ENCODE measurements at regions not wholly inside any gene's neighbourhood (a gene's known extent, or its start where the extent isn't known, plus 50 kb on each side); places are given as distances from the start of the nearest gene placed in this dataset.

DNA sequence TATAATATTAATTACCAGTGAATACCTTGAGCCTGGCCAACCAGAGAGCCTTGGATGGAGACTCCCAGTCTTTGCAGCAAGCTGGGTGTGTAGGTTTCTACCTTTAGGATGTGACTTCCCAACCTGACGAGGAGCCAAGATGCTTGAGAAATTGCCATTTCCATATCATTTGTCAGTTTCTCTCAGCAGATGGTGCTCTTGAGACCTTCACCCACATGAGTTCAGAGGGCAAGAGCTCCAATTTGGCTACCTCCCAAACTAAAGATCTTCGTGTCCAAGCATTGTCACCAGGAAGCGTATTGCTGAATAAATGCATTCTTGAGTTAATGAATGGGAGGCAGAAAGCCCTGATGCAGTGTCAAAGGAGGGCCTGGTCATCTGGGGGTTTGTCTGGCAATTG, 106.4 kb upstream of the TBX5 start:
- no peak overlapping the region for H3K27ac Mint-ChIP-seq
- ChIA-PET CTCF (interaction anchor here (0.6 to 2.0 kb wide), 11 partner anchors 9 to 532 kb away, joined by 3 to 9 read pairs (median 3); no protein-coding TSS in a partner anchor), POLR2A (no interaction called here)
- peaks cover 10% of the 10 kb centered on the region for H3K27me3 Mint-ChIP-seq (ENCODE audit: low read depth)
- no peak; the same call in 1 of the 2 replicates for ATAC-seq
- no peak for TF ChIP-seq SP1 (CRISPR knock-in tag; conservative IDR thresholded peaks at IDR 0.05)
- TF ChIP-seq, protein P1, sequence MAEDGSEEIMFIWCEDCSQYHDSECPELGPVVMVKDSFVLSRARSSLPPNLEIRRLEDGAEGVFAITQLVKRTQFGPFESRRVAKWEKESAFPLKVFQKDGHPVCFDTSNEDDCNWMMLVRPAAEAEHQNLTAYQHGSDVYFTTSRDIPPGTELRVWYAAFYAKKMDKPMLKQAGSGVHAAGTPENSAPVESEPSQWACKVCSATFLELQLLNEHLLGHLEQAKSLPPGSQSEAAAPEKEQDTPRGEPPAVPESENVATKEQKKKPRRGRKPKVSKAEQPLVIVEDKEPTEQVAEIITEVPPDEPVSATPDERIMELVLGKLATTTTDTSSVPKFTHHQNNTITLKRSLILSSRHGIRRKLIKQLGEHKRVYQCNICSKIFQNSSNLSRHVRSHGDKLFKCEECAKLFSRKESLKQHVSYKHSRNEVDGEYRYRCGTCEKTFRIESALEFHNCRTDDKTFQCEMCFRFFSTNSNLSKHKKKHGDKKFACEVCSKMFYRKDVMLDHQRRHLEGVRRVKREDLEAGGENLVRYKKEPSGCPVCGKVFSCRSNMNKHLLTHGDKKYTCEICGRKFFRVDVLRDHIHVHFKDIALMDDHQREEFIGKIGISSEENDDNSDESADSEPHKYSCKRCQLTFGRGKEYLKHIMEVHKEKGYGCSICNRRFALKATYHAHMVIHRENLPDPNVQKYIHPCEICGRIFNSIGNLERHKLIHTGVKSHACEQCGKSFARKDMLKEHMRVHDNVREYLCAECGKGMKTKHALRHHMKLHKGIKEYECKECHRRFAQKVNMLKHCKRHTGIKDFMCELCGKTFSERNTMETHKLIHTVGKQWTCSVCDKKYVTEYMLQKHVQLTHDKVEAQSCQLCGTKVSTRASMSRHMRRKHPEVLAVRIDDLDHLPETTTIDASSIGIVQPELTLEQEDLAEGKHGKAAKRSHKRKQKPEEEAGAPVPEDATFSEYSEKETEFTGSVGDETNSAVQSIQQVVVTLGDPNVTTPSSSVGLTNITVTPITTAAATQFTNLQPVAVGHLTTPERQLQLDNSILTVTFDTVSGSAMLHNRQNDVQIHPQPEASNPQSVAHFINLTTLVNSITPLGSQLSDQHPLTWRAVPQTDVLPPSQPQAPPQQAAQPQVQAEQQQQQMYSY (CRISPR knock-in tag; IDR thresholded peaks at IDR 0.05), result no peak
- TF ChIP-seq IRF2 (CRISPR knock-in tag; IDR thresholded peaks at IDR 0.05; ENCODE audit: borderline replicate concordance, low read depth), result no peak
- TF ChIP-seq, protein P2, sequence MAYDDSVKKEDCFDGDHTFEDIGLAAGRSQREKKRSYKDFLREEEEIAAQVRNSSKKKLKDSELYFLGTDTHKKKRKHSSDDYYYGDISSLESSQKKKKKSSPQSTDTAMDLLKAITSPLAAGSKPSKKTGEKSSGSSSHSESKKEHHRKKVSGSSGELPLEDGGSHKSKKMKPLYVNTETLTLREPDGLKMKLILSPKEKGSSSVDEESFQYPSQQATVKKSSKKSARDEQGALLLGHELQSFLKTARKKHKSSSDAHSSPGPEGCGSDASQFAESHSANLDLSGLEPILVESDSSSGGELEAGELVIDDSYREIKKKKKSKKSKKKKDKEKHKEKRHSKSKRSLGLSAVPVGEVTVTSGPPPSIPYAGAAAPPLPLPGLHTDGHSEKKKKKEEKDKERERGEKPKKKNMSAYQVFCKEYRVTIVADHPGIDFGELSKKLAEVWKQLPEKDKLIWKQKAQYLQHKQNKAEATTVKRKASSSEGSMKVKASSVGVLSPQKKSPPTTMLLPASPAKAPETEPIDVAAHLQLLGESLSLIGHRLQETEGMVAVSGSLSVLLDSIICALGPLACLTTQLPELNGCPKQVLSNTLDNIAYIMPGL (CRISPR knock-in tag; IDR thresholded peaks at IDR 0.05), result no peak
- no peak for TF ChIP-seq ZNF317 (CRISPR knock-in tag; IDR thresholded peaks at IDR 0.05; ENCODE audit: borderline replicate concordance, low read depth)
- TF ChIP-seq, protein P3, sequence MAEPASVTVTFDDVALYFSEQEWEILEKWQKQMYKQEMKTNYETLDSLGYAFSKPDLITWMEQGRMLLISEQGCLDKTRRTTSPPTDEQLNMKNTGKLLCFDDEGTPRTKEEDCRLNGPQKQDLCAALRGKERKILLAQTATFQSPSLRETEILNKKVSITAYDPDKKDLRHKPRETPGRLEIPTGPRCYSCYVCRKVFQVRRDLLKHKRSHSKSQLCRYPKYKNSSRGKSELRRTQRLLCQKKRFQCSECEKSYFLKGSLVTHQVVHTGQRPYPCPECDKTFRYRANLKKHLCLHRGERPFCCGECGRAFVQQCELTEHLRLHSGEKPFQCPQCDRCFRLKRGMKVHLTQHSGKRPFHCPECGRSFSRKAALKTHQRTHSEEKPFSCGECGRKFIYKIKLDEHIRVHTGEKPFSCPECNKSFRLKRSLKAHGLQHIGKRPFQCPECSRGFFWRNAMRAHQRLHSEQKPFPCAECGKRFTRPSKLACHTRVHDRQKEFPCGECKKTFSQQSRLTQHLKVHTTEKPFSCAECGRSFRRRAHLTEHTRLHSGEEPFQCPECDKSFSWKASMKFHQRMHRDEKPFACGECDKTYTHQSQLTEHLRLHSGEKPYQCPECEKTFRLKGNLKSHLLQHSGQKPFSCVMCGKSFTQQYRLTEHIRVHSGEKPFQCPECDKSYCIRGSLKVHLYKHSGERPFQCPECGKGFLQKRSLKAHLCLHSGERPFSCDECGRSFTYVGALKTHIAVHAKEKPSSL (CRISPR knock-in tag; conservative IDR thresholded peaks at IDR 0.05), result no peak
- no peak for TF ChIP-seq NFYB (CRISPR knock-in tag; conservative IDR thresholded peaks at IDR 0.05; ENCODE audit: low read depth)
- TF ChIP-seq, protein P4, sequence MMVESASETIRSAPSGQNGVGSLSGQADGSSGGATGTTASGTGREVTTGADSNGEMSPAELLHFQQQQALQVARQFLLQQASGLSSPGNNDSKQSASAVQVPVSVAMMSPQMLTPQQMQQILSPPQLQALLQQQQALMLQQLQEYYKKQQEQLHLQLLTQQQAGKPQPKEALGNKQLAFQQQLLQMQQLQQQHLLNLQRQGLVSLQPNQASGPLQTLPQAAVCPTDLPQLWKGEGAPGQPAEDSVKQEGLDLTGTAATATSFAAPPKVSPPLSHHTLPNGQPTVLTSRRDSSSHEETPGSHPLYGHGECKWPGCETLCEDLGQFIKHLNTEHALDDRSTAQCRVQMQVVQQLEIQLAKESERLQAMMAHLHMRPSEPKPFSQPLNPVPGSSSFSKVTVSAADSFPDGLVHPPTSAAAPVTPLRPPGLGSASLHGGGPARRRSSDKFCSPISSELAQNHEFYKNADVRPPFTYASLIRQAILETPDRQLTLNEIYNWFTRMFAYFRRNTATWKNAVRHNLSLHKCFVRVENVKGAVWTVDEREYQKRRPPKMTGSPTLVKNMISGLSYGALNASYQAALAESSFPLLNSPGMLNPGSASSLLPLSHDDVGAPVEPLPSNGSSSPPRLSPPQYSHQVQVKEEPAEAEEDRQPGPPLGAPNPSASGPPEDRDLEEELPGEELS (CRISPR knock-in tag; IDR thresholded peaks at IDR 0.05), result no peak
- TF ChIP-seq, protein P5, sequence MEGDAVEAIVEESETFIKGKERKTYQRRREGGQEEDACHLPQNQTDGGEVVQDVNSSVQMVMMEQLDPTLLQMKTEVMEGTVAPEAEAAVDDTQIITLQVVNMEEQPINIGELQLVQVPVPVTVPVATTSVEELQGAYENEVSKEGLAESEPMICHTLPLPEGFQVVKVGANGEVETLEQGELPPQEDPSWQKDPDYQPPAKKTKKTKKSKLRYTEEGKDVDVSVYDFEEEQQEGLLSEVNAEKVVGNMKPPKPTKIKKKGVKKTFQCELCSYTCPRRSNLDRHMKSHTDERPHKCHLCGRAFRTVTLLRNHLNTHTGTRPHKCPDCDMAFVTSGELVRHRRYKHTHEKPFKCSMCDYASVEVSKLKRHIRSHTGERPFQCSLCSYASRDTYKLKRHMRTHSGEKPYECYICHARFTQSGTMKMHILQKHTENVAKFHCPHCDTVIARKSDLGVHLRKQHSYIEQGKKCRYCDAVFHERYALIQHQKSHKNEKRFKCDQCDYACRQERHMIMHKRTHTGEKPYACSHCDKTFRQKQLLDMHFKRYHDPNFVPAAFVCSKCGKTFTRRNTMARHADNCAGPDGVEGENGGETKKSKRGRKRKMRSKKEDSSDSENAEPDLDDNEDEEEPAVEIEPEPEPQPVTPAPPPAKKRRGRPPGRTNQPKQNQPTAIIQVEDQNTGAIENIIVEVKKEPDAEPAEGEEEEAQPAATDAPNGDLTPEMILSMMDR (IDR thresholded peaks at IDR 0.05), result no peak
- no peak for TF ChIP-seq ZNF396 (CRISPR knock-in tag; IDR thresholded peaks at IDR 0.05; ENCODE audit: borderline replicate concordance)
- no peak for TF ChIP-seq ATF1 (CRISPR knock-in tag; IDR thresholded peaks at IDR 0.05)
- no peak for TF ChIP-seq FOXK1 (CRISPR knock-in tag; IDR thresholded peaks at IDR 0.05)
- TF ChIP-seq, protein P6, sequence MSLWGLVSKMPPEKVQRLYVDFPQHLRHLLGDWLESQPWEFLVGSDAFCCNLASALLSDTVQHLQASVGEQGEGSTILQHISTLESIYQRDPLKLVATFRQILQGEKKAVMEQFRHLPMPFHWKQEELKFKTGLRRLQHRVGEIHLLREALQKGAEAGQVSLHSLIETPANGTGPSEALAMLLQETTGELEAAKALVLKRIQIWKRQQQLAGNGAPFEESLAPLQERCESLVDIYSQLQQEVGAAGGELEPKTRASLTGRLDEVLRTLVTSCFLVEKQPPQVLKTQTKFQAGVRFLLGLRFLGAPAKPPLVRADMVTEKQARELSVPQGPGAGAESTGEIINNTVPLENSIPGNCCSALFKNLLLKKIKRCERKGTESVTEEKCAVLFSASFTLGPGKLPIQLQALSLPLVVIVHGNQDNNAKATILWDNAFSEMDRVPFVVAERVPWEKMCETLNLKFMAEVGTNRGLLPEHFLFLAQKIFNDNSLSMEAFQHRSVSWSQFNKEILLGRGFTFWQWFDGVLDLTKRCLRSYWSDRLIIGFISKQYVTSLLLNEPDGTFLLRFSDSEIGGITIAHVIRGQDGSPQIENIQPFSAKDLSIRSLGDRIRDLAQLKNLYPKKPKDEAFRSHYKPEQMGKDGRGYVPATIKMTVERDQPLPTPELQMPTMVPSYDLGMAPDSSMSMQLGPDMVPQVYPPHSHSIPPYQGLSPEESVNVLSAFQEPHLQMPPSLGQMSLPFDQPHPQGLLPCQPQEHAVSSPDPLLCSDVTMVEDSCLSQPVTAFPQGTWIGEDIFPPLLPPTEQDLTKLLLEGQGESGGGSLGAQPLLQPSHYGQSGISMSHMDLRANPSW (CRISPR knock-in tag; conservative IDR thresholded peaks at IDR 0.05; ENCODE audit: low read depth), result no peak
- TF ChIP-seq, protein P7, sequence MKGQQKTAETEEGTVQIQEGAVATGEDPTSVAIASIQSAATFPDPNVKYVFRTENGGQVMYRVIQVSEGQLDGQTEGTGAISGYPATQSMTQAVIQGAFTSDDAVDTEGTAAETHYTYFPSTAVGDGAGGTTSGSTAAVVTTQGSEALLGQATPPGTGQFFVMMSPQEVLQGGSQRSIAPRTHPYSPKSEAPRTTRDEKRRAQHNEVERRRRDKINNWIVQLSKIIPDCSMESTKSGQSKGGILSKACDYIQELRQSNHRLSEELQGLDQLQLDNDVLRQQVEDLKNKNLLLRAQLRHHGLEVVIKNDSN (CRISPR knock-in tag; IDR thresholded peaks at IDR 0.05), result no peak
- TF ChIP-seq, protein P8, sequence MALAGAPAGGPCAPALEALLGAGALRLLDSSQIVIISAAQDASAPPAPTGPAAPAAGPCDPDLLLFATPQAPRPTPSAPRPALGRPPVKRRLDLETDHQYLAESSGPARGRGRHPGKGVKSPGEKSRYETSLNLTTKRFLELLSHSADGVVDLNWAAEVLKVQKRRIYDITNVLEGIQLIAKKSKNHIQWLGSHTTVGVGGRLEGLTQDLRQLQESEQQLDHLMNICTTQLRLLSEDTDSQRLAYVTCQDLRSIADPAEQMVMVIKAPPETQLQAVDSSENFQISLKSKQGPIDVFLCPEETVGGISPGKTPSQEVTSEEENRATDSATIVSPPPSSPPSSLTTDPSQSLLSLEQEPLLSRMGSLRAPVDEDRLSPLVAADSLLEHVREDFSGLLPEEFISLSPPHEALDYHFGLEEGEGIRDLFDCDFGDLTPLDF (CRISPR knock-in tag; IDR thresholded peaks at IDR 0.05), result no peak
- TF ChIP-seq ZNF232 (CRISPR knock-in tag; IDR thresholded peaks at IDR 0.05), result no peak
- H3K4me3 Mint-ChIP-seq, result no peak overlapping the region
- H3K9me3 Mint-ChIP-seq, result no peaks in the 10 kb centered on the region
- DNase-seq (ENCODE audit: low spot score), result no peak
- H3K36me3 Mint-ChIP-seq, result no peaks in the 10 kb centered on the region
- no peaks in the 10 kb centered on the region for H3K4me1 Mint-ChIP-seq

Data from WTC11 (cell line).